H1 (cell line): ENCODE measurements at regions not wholly inside any gene's neighbourhood (a gene's known extent, or its start where the extent isn't known, plus 50 kb on each side); places are given as distances from the start of the nearest gene placed in this dataset.

Experiments
- CTCF ChIA-PET: fragments of 300-600 bp; sonication (Branson Sonifier 250); formaldehyde crosslinking; loops from one replicate; lab custom pipeline; 2021; ENCODE audit not compliant: partially characterized antibody; lab: Charles Lee
- POLR2A ChIA-PET: fragments of 300-600 bp; sonication (Branson Sonifier 250); formaldehyde crosslinking; loops from one replicate; lab custom pipeline; 2021; ENCODE audit warnings: inconsistent platforms; ENCODE audit not compliant: partially characterized antibody; lab: Charles Lee
- DNase-seq, 2 experiments: peaks; one replicate each; pipeline versions ENCODE4 v3.0.0 to v3.0.0-alpha.2; 2010 to 2022; ENCODE audit warnings: low spot score in 2 of 2, low read depth in 1 of 2, mixed read lengths in 1 of 2
- FAIRE-seq: peaks from 2 replicates; lab custom pipeline; 2011; peaks lifted over from hg19 to GRCh38; lab: Jason Lieb, UNC
- H2AFZ ChIP-seq: 2 replicates; pipeline ENCODE4 v1.8.1; 2012; ENCODE audit warnings: low read length, inconsistent platforms
- H2AK5ac ChIP-seq: 2 replicates; pipeline ENCODE4 v1.6.1; 2013; ENCODE audit warnings: low read depth, low read length
- H2BK120ac ChIP-seq: replicated peaks from 2 replicates; pipeline ENCODE3; 2013; ENCODE audit warnings: low read depth, low read length, inconsistent platforms
- H2BK12ac ChIP-seq: 2 replicates; pipeline ENCODE4 v1.6.1; 2013; ENCODE audit warnings: low read depth, low read length
- H2BK15ac ChIP-seq: 2 replicates; pipeline ENCODE4 v1.6.1; 2013; ENCODE audit warnings: low read length
- H2BK20ac ChIP-seq: 2 replicates; pipeline ENCODE4 v1.6.1; 2013; ENCODE audit warnings: low read length
- H2BK5ac ChIP-seq: 2 replicates; pipeline ENCODE4 v1.6.1; 2013; ENCODE audit warnings: low read depth, low read length
- H3K14ac ChIP-seq: 2 replicates; pipeline ENCODE4 v1.6.1; 2013; ENCODE audit warnings: inconsistent platforms; ENCODE audit not compliant: insufficient read length
- H3K18ac ChIP-seq: 2 replicates; pipeline ENCODE4 v1.6.1; 2013; ENCODE audit warnings: low read length; ENCODE audit errors: extremely low read depth
- H3K23ac ChIP-seq: 2 replicates; pipeline ENCODE4 v1.6.1; 2013; ENCODE audit warnings: inconsistent platforms; ENCODE audit not compliant: insufficient read length
- H3K23me2 ChIP-seq: 2 replicates; pipeline ENCODE4 v1.6.1; 2013; ENCODE audit warnings: low read depth, low read length
- H3K27ac ChIP-seq: 2 replicates; pipeline ENCODE4 v1.6.1; 2011; ENCODE audit warnings: low read depth, low read length, inconsistent platforms
- H3K27me3 ChIP-seq, 4 experiments: replicated peaks in 1 of 4; 1 replicate in 1 of 4; 2 replicates in 3 of 4; pipeline versions ENCODE4 v1.6.1 to v1.8.1; 2011 to 2013; ENCODE audit warnings: low read length in 3 of 4, mild to moderate bottlenecking in 3 of 4, inconsistent platforms in 2 of 4, mixed read lengths in 2 of 4, moderate library complexity in 1 of 4; ENCODE audit not compliant: control insufficient read depth in 3 of 4, insufficient read depth in 3 of 4; ENCODE audit errors: extremely low read depth in 1 of 4
- H3K36me3 ChIP-seq, 4 experiments: 2 replicates each; pipeline versions ENCODE4 v1.6.1 to v1.8.1; 2011 to 2013; ENCODE audit warnings: mild to moderate bottlenecking in 4 of 4, low read length in 3 of 4, moderate library complexity in 2 of 4, control low read depth in 1 of 4, inconsistent platforms in 1 of 4; ENCODE audit not compliant: insufficient read depth in 4 of 4, control insufficient read depth in 2 of 4
- H3K4ac ChIP-seq: replicated peaks from 2 replicates; pipeline ENCODE3; 2013; ENCODE audit warnings: low read length, low read depth, mixed read lengths, inconsistent platforms; ENCODE audit not compliant: insufficient read length
- H3K4me1 ChIP-seq, 4 experiments: replicated peaks in 1 of 4; 1 replicate in 1 of 4; 2 replicates in 3 of 4; pipeline versions ENCODE4 v1.6.1 to v1.8.1; 2011 to 2013; ENCODE audit warnings: low read length in 3 of 4, inconsistent platforms in 2 of 4, mixed read lengths in 1 of 4; ENCODE audit not compliant: insufficient read depth in 4 of 4, control insufficient read depth in 3 of 4
- H3K4me2 ChIP-seq, 2 experiments: 2 replicates each; pipeline versions ENCODE4 v1.6.1 to v1.8.1; 2011 to 2013; ENCODE audit warnings: low read depth in 2 of 2, low read length in 2 of 2, control low read depth in 1 of 2, inconsistent platforms in 1 of 2, mild to moderate bottlenecking in 1 of 2; ENCODE audit not compliant: insufficient read depth in 1 of 2
- H3K4me3 ChIP-seq, 4 experiments: fragments of 200-600, 300-600 bp in 1 of 4; sonication (generic), shearing (Covaris generic), sonication (Bioruptor Twin) in 1 of 4; 2 replicates each; pipeline versions ENCODE4 v1.5.1 to v1.8.1; 2011 to 2016; ENCODE audit warnings: low read length in 4 of 4, low read depth in 3 of 4, control low read depth in 2 of 4, inconsistent platforms in 2 of 4, mild to moderate bottlenecking in 2 of 4, mixed read lengths in 1 of 4, moderate library complexity in 1 of 4; ENCODE audit not compliant: insufficient read depth in 2 of 4; ENCODE audit errors: extremely low read depth in 1 of 4
- H3K56ac ChIP-seq: replicated peaks from 2 replicates; pipeline ENCODE3; 2013; ENCODE audit warnings: low read depth, mild to moderate bottlenecking, mixed read lengths, low read length, inconsistent platforms; ENCODE audit not compliant: insufficient read length
- H3K79me1 ChIP-seq: 2 replicates; pipeline ENCODE4 v1.6.1; 2013; ENCODE audit warnings: low read depth, low read length, control low read depth
- H3K79me2 ChIP-seq, 2 experiments: 2 replicates each; pipeline versions ENCODE4 v1.6.1 to v1.8.1; 2012 to 2013; ENCODE audit warnings: low read length in 2 of 2, mild to moderate bottlenecking in 2 of 2, inconsistent platforms in 1 of 2; ENCODE audit not compliant: insufficient read depth in 2 of 2, control insufficient read depth in 1 of 2
- H3K9ac ChIP-seq, 4 experiments: replicated peaks in 1 of 4; 1 replicate in 1 of 4; 2 replicates in 3 of 4; pipeline versions ENCODE4 v1.6.1 to v1.8.1; 2011 to 2013; ENCODE audit warnings: low read depth in 3 of 4, low read length in 3 of 4, control low read depth in 2 of 4, mild to moderate bottlenecking in 2 of 4, moderate library complexity in 2 of 4, inconsistent platforms in 1 of 4; ENCODE audit errors: extremely low read depth in 1 of 4
- H3K9me3 ChIP-seq, 2 experiments: 2 replicates each; pipeline versions ENCODE4 v1.6.1 to v1.8.1; 2012 to 2013; ENCODE audit warnings: mild to moderate bottlenecking in 2 of 2, moderate library complexity in 2 of 2, control low read depth in 1 of 2, inconsistent platforms in 1 of 2, low read depth in 1 of 2, low read length in 1 of 2, mixed read lengths in 1 of 2; ENCODE audit not compliant: insufficient read depth in 2 of 2
- H4K20me1 ChIP-seq, 2 experiments: replicated peaks in 1 of 2; 2 replicates each; pipeline versions ENCODE3 to v1.8.1; 2011 to 2013; ENCODE audit warnings: inconsistent platforms in 2 of 2, low read length in 2 of 2, mild to moderate bottlenecking in 1 of 2; ENCODE audit not compliant: insufficient read depth in 2 of 2, control insufficient read depth in 1 of 2
- H4K5ac ChIP-seq: 2 replicates; pipeline ENCODE4 v1.6.1; 2013; ENCODE audit warnings: low read length, low read depth, mixed read lengths, inconsistent platforms; ENCODE audit not compliant: insufficient read length
- H4K8ac ChIP-seq: 2 replicates; pipeline ENCODE4 v1.8.0; 2013; ENCODE audit warnings: mild to moderate bottlenecking, moderate library complexity, low read length, inconsistent platforms; ENCODE audit not compliant: insufficient read depth; ENCODE audit errors: extremely low read depth
- H4K91ac ChIP-seq: replicated peaks from 2 replicates; pipeline ENCODE3; 2013; ENCODE audit warnings: low read length, mixed read lengths, inconsistent platforms; ENCODE audit not compliant: insufficient read length
- BACH1 ChIP-seq: IDR thresholded peaks from 2 replicates; pipeline ENCODE4 v1.6.1; 2012; ENCODE audit warnings: low read length, improper control_type of control experiment
- BRCA1 ChIP-seq: IDR thresholded peaks from 2 replicates; pipeline ENCODE4 v1.6.1; 2012; ENCODE audit warnings: low read depth, low read length, improper control_type of control experiment
- EP300 ChIP-seq, 2 experiments: IDR thresholded peaks; 1 replicate in 1 of 2; 2 replicates in 1 of 2; pipeline ENCODE4 v1.6.1; 2011 to 2012; ENCODE audit warnings: low read depth in 2 of 2, low read length in 2 of 2, mild to moderate bottlenecking in 2 of 2, borderline replicate concordance in 1 of 2, inconsistent platforms in 1 of 2, moderate library complexity in 1 of 2
- EZH2 ChIP-seq: fragments of 200-600 bp; sonication (generic); IDR thresholded peaks from 2 replicates; pipeline ENCODE4 v1.7.1; 2012; ENCODE audit warnings: low read depth, mild to moderate bottlenecking, moderate library complexity, low read length, inconsistent platforms; ENCODE audit not compliant: severe bottlenecking
- GTF2F1 ChIP-seq: IDR thresholded peaks from 2 replicates; pipeline ENCODE4 v1.6.1; 2012; ENCODE audit warnings: low read depth, low read length, improper control_type of control experiment, borderline replicate concordance
- KDM4A ChIP-seq: IDR thresholded peaks from one replicate; pipeline ENCODE4 v1.7.1; 2012; ENCODE audit warnings: low read depth, mild to moderate bottlenecking, moderate library complexity, low read length, inconsistent platforms; ENCODE audit not compliant: severe bottlenecking
- MAFK ChIP-seq: IDR thresholded peaks from 2 replicates; pipeline ENCODE4 v1.6.1; 2012; ENCODE audit warnings: low read depth, mild to moderate bottlenecking, improper control_type of control experiment, low read length
- POLR2A ChIP-seq, 2 experiments: IDR thresholded peaks; 1 replicate in 1 of 2; 2 replicates in 1 of 2; pipeline ENCODE4 v1.6.1; 2011; ENCODE audit warnings: low read depth in 2 of 2, low read length in 2 of 2, mild to moderate bottlenecking in 2 of 2; ENCODE audit errors: control extremely low read depth in 1 of 2
- POLR2AphosphoS5 ChIP-seq: IDR thresholded peaks from 2 replicates; pipeline ENCODE4 v1.6.1; 2011; ENCODE audit warnings: low read depth, low read length
- RNF2 ChIP-seq: fragments of 200-900, 300-1000 bp; sonication (generic); IDR thresholded peaks from 2 replicates; pipeline ENCODE4 v1.7.1; 2016; ENCODE audit warnings: borderline replicate concordance, low read depth, mild to moderate bottlenecking, antibody characterized with exemption, low read length; ENCODE audit not compliant: poor library complexity, severe bottlenecking; ENCODE audit errors: missing control alignments
- SAP30 ChIP-seq: fragments of 300-600 bp; sonication (generic); IDR thresholded peaks from 2 replicates; pipeline ENCODE4 v1.7.1; 2012; ENCODE audit warnings: low read length, moderate library complexity, mild to moderate bottlenecking, inconsistent platforms; ENCODE audit not compliant: insufficient read depth, insufficient replicate concordance
- SIN3A ChIP-seq, 2 experiments: IDR thresholded peaks in 1 of 2; conservative IDR thresholded peaks in 1 of 2; 2 replicates each; pipeline ENCODE4 v1.6.1; 2011 to 2012; ENCODE audit warnings: low read length in 2 of 2, improper control_type of control experiment in 1 of 2, low read depth in 1 of 2, mild to moderate bottlenecking in 1 of 2
- TBP ChIP-seq: IDR thresholded peaks from 2 replicates; pipeline ENCODE4 v1.6.1; 2011; ENCODE audit warnings: low read depth, low read length, improper control_type of control experiment
- WGBS, 2 experiments: shearing (Covaris generic) in 1 of 2; methylation state at CpG; one replicate each; pipeline versions ENCODE4 v1.1.6 to v1.1.7; 2013 to 2015; ENCODE audit warnings: low lambda C conversion rate in 2 of 2, mixed read lengths in 2 of 2, inconsistent platforms in 1 of 2, low coverage in 1 of 2, missing lambda C conversion rate in 1 of 2; ENCODE audit not compliant: insufficient replicate concordance in 2 of 2, insufficient coverage in 1 of 2, insufficient read length in 1 of 2; ENCODE audit errors: extremely low coverage in 1 of 2, missing lambda C conversion rate in 1 of 2; 5-methylcytosine and 5-hydroxymethylcytosine counted together
- TF ChIP-seq, protein P1 (sequence below): IDR thresholded peaks from 2 replicates; pipeline ENCODE4 v1.6.1; 2011; ENCODE audit warnings: low read depth, mild to moderate bottlenecking, low read length; ENCODE audit not compliant: insufficient read depth

DNA sequence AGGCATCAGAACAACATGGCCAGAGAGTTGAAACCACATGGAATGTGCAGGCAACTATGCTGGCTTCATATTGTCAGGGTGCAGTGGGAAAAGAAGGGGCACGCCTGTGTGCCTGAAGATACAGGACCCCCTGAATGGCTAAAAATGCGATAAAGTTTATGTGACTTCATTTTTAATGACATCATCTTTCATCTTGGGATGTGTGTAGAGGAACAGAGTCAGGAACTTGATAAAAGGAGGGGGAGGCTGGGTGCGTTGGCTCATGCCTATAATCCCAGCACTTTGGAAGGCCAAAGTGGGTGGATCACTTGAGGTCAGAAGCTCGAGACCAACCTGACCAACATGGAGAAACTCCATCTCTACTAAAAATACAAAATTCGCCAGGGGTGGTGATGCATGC lies 872.6 kb downstream of the TDRD15 start:
- ChIA-PET POLR2A (no interaction called here), CTCF (interaction anchor here (1.2 kb wide), 2 partner anchors 9 to 14 kb away, joined by 4 read pairs; no protein-coding TSS in a partner anchor)
- Histone ChIP-seq H3K23me2 (no peaks in the 10 kb centered on the region), H2BK12ac (no peak overlapping the region), H3K14ac (no peak overlapping the region), H3K4me1 (no peaks in the 10 kb centered on the region), H3K18ac (no peak overlapping the region), H2BK5ac (no peak overlapping the region), H2AK5ac (no peak overlapping the region), H3K9ac (no peak overlapping the region), H2BK15ac (no peak overlapping the region), H3K23ac (no peak overlapping the region), H3K4me2 (no peak overlapping the region), H4K20me1 (no peaks in the 10 kb centered on the region), H3K36me3 (no peaks in the 10 kb centered on the region), H3K4me3 (no peak overlapping the region), H2BK20ac (no peak overlapping the region), H4K91ac (no peak overlapping the region), H3K27me3 (no peaks in the 10 kb centered on the region), H3K4ac (no peak overlapping the region), H3K9me3 (peaks cover 19 to 26% of the 10 kb centered on the region in 2 experiments), H3K56ac (no peak overlapping the region), H4K5ac (no peak overlapping the region), H3K79me2 (no peaks in the 10 kb centered on the region), H4K8ac (no peak overlapping the region), H3K27ac (no peak overlapping the region), H3K79me1 (no peaks in the 10 kb centered on the region), H2BK120ac (no peak overlapping the region), H2AFZ (no peak overlapping the region)
- no peak for DNase-seq
- 87% methylated on average over 5 of the region's 5 CpGs; no CpG with 5 or more reads in 1 of the 2 experiments for WGBS, 2 experiments
- no peak for FAIRE-seq
- no peak for TF ChIP-seq BACH1
- TF ChIP-seq EP300 (IDR thresholded peaks at IDR 0.05; ENCODE audit: borderline replicate concordance in 1 of 2, low read depth in 2 of 2, low read length in 2 of 2) = no peak
- TF ChIP-seq GTF2F1 = no peak
- TF ChIP-seq KDM4A = no peak
- no peak for TF ChIP-seq POLR2AphosphoS5
- no peak for TF ChIP-seq SIN3A (conservative IDR thresholded peaks at IDR 0.05 in 1 of 2, IDR thresholded peaks at IDR 0.05 in 1 of 2; ENCODE audit: low read depth in 1 of 2, low read length in 2 of 2)
- TF ChIP-seq, protein P1, sequence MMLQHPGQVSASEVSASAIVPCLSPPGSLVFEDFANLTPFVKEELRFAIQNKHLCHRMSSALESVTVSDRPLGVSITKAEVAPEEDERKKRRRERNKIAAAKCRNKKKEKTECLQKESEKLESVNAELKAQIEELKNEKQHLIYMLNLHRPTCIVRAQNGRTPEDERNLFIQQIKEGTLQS = no peak
- no peak for TF ChIP-seq BRCA1
- TF ChIP-seq EZH2 = no peak
- no peak for TF ChIP-seq RNF2
- TF ChIP-seq TBP = no peak
- TF ChIP-seq MAFK = no peak
- no peak for TF ChIP-seq POLR2A (IDR thresholded peaks at IDR 0.05; ENCODE audit: control extremely low read depth in 1 of 2, low read depth in 2 of 2, low read length in 2 of 2)
- TF ChIP-seq SAP30 = no peak
